Renal pelvis (tissue), 1 donor: ENCODE measurements at regions not wholly inside any gene's neighbourhood (a gene's known extent, or its start where the extent isn't known, plus 50 kb on each side); places are given as distances from the start of the nearest gene placed in this dataset.
"Not testable (repeated sequence)": the region's sequence is repeated elsewhere in the genome, so short reads cannot be mapped to it uniquely, and the experiment has no call there.

ENCODE experiments used
- DNase-seq: peaks from one replicate; pipeline ENCODE4 v3.0.0-alpha.2; 2013

DNA sequence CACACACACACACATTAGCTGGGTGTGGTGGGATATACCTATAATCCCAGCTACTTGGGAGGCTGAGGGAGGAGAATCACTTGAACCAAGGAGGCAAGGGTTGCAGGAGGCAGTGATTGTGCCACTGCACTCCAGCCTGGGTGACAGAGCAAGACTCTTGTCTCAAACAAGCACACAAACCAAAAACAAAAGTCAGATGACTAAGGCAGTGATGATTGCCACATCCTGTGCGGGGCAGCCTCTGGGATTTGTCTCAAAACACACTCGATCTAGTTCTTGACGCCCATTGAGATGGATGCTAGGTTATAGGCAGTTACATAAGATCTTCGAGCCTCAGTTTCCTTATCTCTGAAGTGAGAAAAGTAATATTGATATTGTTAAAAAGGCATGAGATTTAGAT, 57.8 kb upstream of the NBPF8 start:
- not testable (repeated sequence) for DNase-seq

GRCh38 chr1:120356170-120356569, 58.7 kb upstream of the NBPF8 start:
- DNase-seq, result not testable (repeated sequence)

DNA sequence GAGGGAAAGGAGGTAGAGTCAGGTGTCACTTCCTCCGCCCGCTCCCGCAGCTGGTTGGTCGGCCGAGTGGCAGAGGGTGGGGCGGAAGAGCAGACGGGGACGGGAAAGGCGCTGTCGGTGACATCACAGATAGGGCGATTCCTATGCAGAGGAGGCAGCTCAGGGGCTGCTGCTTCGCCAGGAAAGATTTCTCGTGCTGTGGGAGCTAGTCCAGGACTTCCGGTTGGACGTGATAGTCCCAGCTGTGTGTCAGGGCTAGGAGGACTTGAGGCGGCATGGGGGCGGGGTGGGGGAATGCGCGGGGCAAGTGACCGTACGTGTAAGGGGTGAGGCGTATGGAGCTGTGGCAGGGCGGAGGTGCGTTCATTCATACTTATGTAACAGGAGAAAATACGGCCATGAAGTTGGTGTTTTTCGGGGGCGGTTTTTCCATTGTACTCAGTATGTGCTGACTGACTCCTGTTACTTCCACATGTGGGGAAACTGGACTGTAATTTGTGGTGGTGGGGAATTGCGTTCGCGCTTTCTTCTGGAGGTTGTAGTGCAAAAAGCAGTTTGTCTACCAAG, 60.1 kb upstream of the NBPF8 start:
- DNase-seq, result peak; percentile 47

DNA sequence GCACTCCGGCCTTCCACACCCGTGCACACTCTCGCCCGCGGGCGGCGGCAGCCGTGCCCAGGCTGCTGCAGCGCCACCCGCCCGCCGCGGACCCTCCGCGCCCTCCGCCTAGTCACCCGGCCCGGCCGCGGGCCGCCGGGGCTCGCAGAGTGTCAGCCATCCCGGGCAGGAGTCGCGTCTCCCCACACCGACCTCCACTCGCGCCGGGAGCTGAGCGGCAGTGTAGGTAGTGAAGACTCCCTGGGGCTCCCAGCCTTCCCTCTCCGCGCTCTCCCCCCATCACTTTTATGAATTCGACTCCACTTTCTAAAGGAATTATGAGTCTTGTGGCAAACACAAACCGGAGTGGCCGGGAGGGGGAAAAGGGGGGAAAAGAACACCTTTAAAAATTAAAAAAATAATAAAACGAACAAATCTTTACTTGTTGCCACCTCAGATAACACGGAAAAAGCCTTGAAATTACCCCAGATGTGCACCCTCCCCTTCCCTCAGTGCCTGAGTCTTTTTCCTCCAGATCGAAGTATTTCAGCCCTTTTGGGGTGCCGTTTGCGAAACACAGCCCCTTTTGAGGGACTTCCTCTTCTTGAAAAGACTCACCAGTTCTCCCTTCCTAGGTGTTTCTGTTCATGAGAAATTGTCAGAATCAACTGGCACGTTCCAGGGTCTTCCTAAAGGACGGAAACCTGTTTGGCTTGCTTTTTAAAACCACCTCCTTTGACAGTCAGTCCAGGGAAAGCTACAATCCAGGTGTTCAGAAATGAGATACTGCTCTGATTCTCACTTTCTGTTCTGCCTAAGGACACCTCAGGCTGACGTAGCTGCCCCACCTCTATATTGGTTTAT, 72.4 kb upstream of the NBPF8 start:
- not testable (repeated sequence) for DNase-seq

DNA sequence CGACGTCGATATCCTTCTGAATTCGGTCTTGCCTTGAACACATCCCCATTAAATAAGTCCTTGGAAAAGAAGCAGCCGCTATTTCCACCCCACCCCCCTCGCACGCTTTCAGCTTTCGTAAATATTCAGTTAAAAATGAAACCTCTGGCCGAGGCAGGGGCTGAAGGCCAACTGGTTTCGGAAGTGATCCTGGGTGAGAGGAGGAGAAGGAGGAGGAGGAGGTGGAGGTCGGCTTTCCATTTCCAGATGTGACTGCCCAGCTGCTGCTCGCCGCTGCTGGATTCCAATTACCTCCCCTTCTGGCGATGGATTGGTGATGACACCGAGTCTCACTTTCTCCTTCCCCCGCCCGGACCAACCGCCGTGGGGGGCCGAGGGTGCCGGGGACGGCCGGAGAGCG, 73.1 kb upstream of the NBPF8 start:
- peak; percentile 7 for DNase-seq

GRCh38 chr1:120340838-120341751, 73.7 kb upstream of the NBPF8 start:
- not testable (repeated sequence) for DNase-seq

DNA sequence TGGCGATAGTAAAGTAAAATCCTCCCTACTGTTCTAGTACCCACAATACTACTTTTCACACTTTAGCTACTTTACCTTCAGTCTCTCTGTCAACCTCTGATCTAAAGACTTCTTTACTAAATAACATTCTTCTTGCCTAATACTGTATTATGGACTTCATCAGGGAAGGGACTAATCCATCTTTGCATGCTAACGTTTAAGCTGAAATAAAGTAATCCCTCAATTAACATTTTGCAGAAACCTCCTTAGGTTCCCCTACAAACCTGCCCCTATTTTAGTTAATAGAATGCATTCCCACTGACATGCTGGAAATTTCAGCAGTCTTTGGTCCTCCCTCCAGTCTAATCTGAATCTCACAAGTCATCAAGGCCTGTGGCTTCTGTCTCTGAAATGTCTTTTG, 99.1 kb upstream of the NBPF8 start:
- not testable (repeated sequence) for DNase-seq

- DNase-seq, result not testable (repeated sequence)
These were observed 102.9 kb upstream of the NBPF8 start for GRCh38 chr1:120311930-120312329.

DNA sequence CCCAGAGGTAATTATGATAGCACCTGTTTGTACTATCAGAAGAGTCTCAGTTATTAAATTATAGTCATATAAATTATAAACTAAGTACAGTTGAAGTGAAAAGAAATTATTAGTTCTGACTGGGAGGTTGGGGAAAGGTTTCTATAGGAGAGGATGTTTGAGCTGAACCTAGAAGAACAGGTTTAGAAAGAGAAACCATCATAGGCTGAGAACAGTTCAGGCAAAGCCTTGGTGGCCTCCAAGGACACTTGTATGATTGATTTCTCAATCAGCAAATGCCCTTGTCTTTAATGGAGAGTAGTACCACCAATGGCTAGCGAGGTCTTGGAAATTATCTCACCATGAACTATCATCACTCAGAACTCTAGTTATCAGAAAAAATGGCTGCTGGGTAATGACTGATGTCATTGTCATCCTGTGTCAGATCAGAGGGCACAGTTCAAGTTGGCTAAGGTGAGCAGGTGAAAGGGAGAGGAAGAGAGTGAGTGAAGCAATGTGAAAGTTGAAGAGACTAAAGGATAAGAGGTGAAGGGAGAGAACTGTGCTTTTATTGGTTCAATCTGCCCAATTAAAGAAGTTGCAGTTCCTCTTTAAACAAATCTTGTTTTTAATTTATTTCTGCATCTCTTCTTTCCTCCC, 105.8 kb upstream of the NBPF8 start:
- not testable (repeated sequence) for DNase-seq

GRCh38 chr1:120305046-120305445, 109.8 kb upstream of the NBPF8 start:
- DNase-seq, result not testable (repeated sequence)

GRCh38 chr1:120304341-120304740, 110.5 kb upstream of the NBPF8 start:
- not testable (repeated sequence) for DNase-seq

GRCh38 chr1:120299433-120300057, 115.3 kb upstream of the NBPF8 start:
- DNase-seq, result not testable (repeated sequence)

DNA sequence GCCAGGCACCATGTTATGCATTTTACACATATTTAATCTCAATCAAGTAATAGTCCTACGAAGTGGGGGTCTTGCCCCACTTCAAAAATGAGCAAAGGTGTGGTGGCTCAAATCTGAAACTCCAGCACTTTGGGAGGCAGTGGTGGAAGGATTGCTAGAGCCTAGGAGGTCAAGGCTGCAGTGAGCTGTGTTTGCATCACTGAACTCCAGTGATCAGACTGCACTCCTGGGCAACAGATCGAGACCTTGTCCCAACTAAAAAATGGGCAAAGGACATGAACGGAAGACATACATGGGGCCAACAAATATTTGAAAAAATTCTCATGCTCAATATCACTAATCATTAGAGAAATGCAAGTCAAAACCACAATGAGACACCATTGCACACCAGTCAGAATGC, 116.3 kb upstream of the NBPF8 start:
- DNase-seq, result not testable (repeated sequence)

DNA sequence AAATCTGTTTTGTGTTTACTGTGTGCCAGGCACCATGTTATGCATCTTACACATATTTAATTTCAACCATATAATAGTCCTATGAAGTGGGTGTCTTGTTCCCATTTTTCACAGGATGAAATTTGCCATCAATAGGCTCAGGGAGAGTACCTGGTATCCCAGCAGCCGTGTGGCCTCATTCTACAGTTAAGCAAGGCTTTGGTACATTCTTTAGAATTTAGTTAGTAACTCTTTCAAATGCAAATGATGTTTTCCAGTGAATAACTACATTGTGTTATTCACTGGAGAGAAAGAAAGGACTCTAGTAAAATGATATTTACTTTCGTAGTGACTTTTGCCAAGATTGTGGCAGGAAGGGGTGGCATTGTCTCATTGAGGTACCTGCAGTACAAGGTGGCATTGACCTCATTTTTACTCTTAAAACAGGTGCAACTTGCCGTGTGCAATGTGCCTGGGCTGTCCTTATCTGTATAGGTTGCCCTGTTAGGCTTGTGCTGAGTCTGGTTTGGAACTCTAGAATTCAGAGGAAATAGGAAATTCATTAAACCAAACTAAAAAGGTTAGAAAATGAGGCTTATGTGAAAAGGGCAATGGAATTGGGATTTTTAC, 117.4 kb upstream of the NBPF8 start:
- not testable (repeated sequence) for DNase-seq

DNA sequence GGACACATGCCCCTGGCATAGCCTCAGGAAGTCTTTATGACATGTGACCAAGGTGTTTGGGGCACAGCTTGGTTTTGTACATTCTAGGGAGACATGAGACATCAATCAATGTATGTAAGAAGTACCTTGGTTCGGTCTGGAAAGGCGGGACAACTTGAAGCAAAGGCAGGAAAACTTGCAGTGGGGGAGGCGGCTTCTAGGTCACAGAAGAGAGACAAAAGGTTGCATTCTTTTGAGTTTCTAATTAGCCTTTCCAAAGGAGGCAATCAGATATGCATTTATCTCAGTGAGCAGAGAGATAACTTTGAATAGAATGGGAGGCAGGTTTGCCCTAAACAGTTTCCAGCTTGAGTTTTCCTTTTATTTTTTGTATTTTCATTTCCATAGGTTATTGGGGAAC, 113.8 kb upstream of the SEC22B start:
- not testable (repeated sequence) for DNase-seq

DNA sequence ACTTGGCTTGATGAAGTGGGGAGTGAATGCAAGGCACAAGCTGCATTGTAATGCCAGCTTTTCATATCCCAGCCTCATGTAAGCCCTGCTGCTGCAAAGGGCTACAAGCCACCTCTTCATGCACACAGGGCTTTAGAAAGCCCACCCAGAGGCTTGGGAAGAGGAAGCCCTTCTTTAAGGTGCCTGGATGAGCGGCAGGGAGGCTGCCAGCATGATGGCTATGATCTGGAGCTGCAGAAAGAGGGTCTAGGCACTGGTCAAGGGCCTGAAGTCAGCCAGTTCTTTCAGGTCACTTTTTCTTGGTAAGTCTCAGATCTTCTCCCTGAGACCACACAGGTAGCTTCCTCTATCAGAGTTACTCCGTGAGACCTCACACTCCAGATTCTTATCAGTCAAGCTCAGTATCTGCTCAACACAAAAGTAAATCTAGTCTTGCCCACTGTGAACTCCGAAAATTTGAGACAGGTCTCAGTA, 113.3 kb upstream of the SEC22B start:
- DNase-seq, result not testable (repeated sequence)

- DNase-seq, result not testable (repeated sequence)
These were observed 112.7 kb upstream of the SEC22B start for GRCh38 chr1:120288814-120289600.

DNA sequence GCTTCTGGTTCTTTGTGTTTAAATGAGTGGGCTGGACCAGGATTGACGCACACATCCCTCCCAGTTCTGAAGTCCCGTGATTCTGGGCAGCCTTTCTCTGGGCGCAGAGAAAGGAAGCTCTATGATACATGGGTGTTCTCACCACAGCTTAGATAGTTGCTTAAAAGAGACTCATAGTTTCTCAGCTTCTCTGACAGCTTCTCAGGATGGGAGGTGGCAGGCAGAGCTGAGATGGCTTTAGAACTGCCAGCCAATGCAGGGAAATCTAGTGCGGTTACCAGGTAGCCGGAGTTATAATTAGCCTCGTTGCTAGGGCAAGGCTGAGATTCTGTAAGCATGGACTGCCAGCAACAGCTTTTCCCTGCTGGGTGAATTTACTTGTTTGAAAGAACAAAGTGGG, 111.8 kb upstream of the SEC22B start:
- DNase-seq, result not testable (repeated sequence)

GRCh38 chr1:120282744-120283464, 106.6 kb upstream of the SEC22B start:
- DNase-seq, result not testable (repeated sequence)
